Stimulated activated naive CD8-positive, alpha-beta T cell treated with anti-CD3 and anti-CD28 coated beads, Interleukin-15, Interleukin-2, amounts not matched to agents 100 ng/mL and 50 ng/mL, for 24 hours (primary cell): ENCODE measurements at regions not wholly inside any gene's neighbourhood (a gene's known extent, or its start where the extent isn't known, plus 50 kb on each side); places are given as distances from the start of the nearest gene placed in this dataset.

Source experiments
- H3K27ac Mint-ChIP-seq: one replicate; pipeline ENCODE4 v1.8.0; 2021; ENCODE audit warnings: mild to moderate bottlenecking, mixed read lengths
- H3K27me3 Mint-ChIP-seq: one replicate; pipeline ENCODE4 v1.8.0; 2021; ENCODE audit warnings: mixed read lengths
- H3K36me3 Mint-ChIP-seq: one replicate; pipeline ENCODE4 v1.8.0; 2021; ENCODE audit warnings: low read depth, mixed read lengths
- H3K4me1 Mint-ChIP-seq: one replicate; pipeline ENCODE4 v1.8.0; 2021; ENCODE audit warnings: low read depth, mixed read lengths
- H3K4me3 Mint-ChIP-seq: one replicate; pipeline ENCODE4 v1.8.0; 2021; ENCODE audit warnings: mild to moderate bottlenecking, mixed read lengths
- H3K9me3 Mint-ChIP-seq: one replicate; pipeline ENCODE4 v1.8.0; 2021; ENCODE audit warnings: mixed read lengths

- Mint-ChIP-seq H3K4me3 (no peak overlapping the region), H3K27me3 (peaks cover 6% of the 10 kb centered on the region), H3K9me3 (peaks cover 5% of the 10 kb centered on the region), H3K27ac (no peak overlapping the region), H3K36me3 (no peaks in the 10 kb centered on the region), H3K4me1 (no peaks in the 10 kb centered on the region)
These were observed 383.3 kb upstream of the KAZN start for GRCh38 chr1:14215151-14215550.

- Mint-ChIP-seq H3K4me1 (no peaks in the 10 kb centered on the region), H3K27me3 (peaks cover 9% of the 10 kb centered on the region), H3K36me3 (no peaks in the 10 kb centered on the region), H3K4me3 (no peak overlapping the region), H3K9me3 (peaks cover 5% of the 10 kb centered on the region), H3K27ac (no peak overlapping the region)
These were observed 381.1 kb upstream of the KAZN start for GRCh38 chr1:14217384-14217783.

- peaks cover 14% of the 10 kb centered on the region for H3K27me3 Mint-ChIP-seq
- no peaks in the 10 kb centered on the region for H3K4me1 Mint-ChIP-seq
- H3K4me3 Mint-ChIP-seq: no peak overlapping the region
- H3K27ac Mint-ChIP-seq: no peak overlapping the region
- no peaks in the 10 kb centered on the region for H3K36me3 Mint-ChIP-seq
- H3K9me3 Mint-ChIP-seq: peaks cover 5% of the 10 kb centered on the region
These were observed 378.2 kb upstream of the KAZN start for GRCh38 chr1:14220324-14220723.

GRCh38 chr1:14220811-14221210 is 377.7 kb upstream of the KAZN start:
- no peaks in the 10 kb centered on the region for H3K4me1 Mint-ChIP-seq
- peaks cover 5% of the 10 kb centered on the region for H3K9me3 Mint-ChIP-seq
- H3K4me3 Mint-ChIP-seq: no peak overlapping the region
- H3K27ac Mint-ChIP-seq: no peak overlapping the region
- H3K36me3 Mint-ChIP-seq: no peaks in the 10 kb centered on the region
- H3K27me3 Mint-ChIP-seq: peaks cover 14% of the 10 kb centered on the region

- Mint-ChIP-seq H3K9me3 (no peaks in the 10 kb centered on the region), H3K4me1 (no peaks in the 10 kb centered on the region), H3K36me3 (no peaks in the 10 kb centered on the region), H3K27me3 (peaks cover 14% of the 10 kb centered on the region), H3K4me3 (no peak overlapping the region), H3K27ac (no peak overlapping the region)
These were observed 376.4 kb upstream of the KAZN start for GRCh38 chr1:14222086-14222485.

GRCh38 chr1:14228677-14229076 is 369.8 kb upstream of the KAZN start:
- H3K27me3 Mint-ChIP-seq: peaks cover 14% of the 10 kb centered on the region

GRCh38 chr1:14233510-14233909 is 365.0 kb upstream of the KAZN start:
- H3K27ac Mint-ChIP-seq: no peak overlapping the region

More at GRCh38 chr1:14228677-14229076, 369.8 kb upstream of the KAZN start:
- H3K27ac Mint-ChIP-seq: no peak overlapping the region
- no peak overlapping the region for H3K4me3 Mint-ChIP-seq
- no peaks in the 10 kb centered on the region for H3K36me3 Mint-ChIP-seq
- H3K4me1 Mint-ChIP-seq: no peaks in the 10 kb centered on the region
- H3K9me3 Mint-ChIP-seq: no peaks in the 10 kb centered on the region

GRCh38 chr1:14236097-14236496 is 362.4 kb upstream of the KAZN start:
- no peak overlapping the region for H3K4me3 Mint-ChIP-seq
- no peaks in the 10 kb centered on the region for H3K9me3 Mint-ChIP-seq
- no peaks in the 10 kb centered on the region for H3K36me3 Mint-ChIP-seq
- H3K4me1 Mint-ChIP-seq: no peaks in the 10 kb centered on the region
- no peak overlapping the region for H3K27ac Mint-ChIP-seq
- H3K27me3 Mint-ChIP-seq: peaks cover 9% of the 10 kb centered on the region

More at GRCh38 chr1:14233510-14233909, 365.0 kb upstream of the KAZN start:
- no peaks in the 10 kb centered on the region for H3K9me3 Mint-ChIP-seq
- H3K27me3 Mint-ChIP-seq: peaks cover 12% of the 10 kb centered on the region
- H3K4me3 Mint-ChIP-seq: no peak overlapping the region
- H3K36me3 Mint-ChIP-seq: no peaks in the 10 kb centered on the region
- H3K4me1 Mint-ChIP-seq: no peaks in the 10 kb centered on the region

- H3K36me3 Mint-ChIP-seq: no peaks in the 10 kb centered on the region
- H3K9me3 Mint-ChIP-seq: no peaks in the 10 kb centered on the region
- H3K4me3 Mint-ChIP-seq: no peak overlapping the region
- H3K27me3 Mint-ChIP-seq: peaks cover 3% of the 10 kb centered on the region
- no peak overlapping the region for H3K27ac Mint-ChIP-seq
- no peaks in the 10 kb centered on the region for H3K4me1 Mint-ChIP-seq
These were observed 359.8 kb upstream of the KAZN start for GRCh38 chr1:14238472-14239307.

GRCh38 chr1:14240265-14240664 is 358.2 kb upstream of the KAZN start:
- Mint-ChIP-seq H3K9me3 (no peaks in the 10 kb centered on the region), H3K4me1 (no peaks in the 10 kb centered on the region), H3K36me3 (no peaks in the 10 kb centered on the region), H3K27ac (no peak overlapping the region), H3K4me3 (no peak overlapping the region), H3K27me3 (no peaks in the 10 kb centered on the region)

GRCh38 chr1:14242123-14242522 is 356.4 kb upstream of the KAZN start:
- H3K36me3 Mint-ChIP-seq: no peaks in the 10 kb centered on the region

GRCh38 chr1:14242870-14243269 is 355.6 kb upstream of the KAZN start:
- no peaks in the 10 kb centered on the region for H3K36me3 Mint-ChIP-seq
- H3K27me3 Mint-ChIP-seq: no peaks in the 10 kb centered on the region
- H3K9me3 Mint-ChIP-seq: no peaks in the 10 kb centered on the region
- no peaks in the 10 kb centered on the region for H3K4me1 Mint-ChIP-seq
- H3K4me3 Mint-ChIP-seq: no peak overlapping the region
- no peak overlapping the region for H3K27ac Mint-ChIP-seq

More at GRCh38 chr1:14242123-14242522, 356.4 kb upstream of the KAZN start:
- no peaks in the 10 kb centered on the region for H3K4me1 Mint-ChIP-seq
- H3K27me3 Mint-ChIP-seq: no peaks in the 10 kb centered on the region
- H3K27ac Mint-ChIP-seq: no peak overlapping the region
- no peaks in the 10 kb centered on the region for H3K9me3 Mint-ChIP-seq
- H3K4me3 Mint-ChIP-seq: no peak overlapping the region

GRCh38 chr1:14245954-14246353 is 352.5 kb upstream of the KAZN start:
- Mint-ChIP-seq H3K36me3 (no peaks in the 10 kb centered on the region), H3K27me3 (no peaks in the 10 kb centered on the region), H3K27ac (no peak overlapping the region), H3K9me3 (no peaks in the 10 kb centered on the region), H3K4me3 (no peak overlapping the region), H3K4me1 (no peaks in the 10 kb centered on the region)

- no peak overlapping the region for H3K27ac Mint-ChIP-seq
These were observed 352.0 kb upstream of the KAZN start for GRCh38 chr1:14246471-14246870.

GRCh38 chr1:14247666-14248065 is 350.8 kb upstream of the KAZN start:
- Mint-ChIP-seq H3K27ac (no peak overlapping the region), H3K4me3 (no peak overlapping the region), H3K27me3 (no peaks in the 10 kb centered on the region)

More at GRCh38 chr1:14246471-14246870, 352.0 kb upstream of the KAZN start:
- H3K4me3 Mint-ChIP-seq: no peak overlapping the region
- no peaks in the 10 kb centered on the region for H3K4me1 Mint-ChIP-seq
- no peaks in the 10 kb centered on the region for H3K27me3 Mint-ChIP-seq
- H3K36me3 Mint-ChIP-seq: no peaks in the 10 kb centered on the region
- no peaks in the 10 kb centered on the region for H3K9me3 Mint-ChIP-seq

GRCh38 chr1:14251871-14252270 is 346.6 kb upstream of the KAZN start:
- Mint-ChIP-seq H3K9me3 (no peaks in the 10 kb centered on the region), H3K27ac (no peak overlapping the region), H3K27me3 (peaks cover 7% of the 10 kb centered on the region)

More at GRCh38 chr1:14247666-14248065, 350.8 kb upstream of the KAZN start:
- no peaks in the 10 kb centered on the region for H3K36me3 Mint-ChIP-seq
- no peaks in the 10 kb centered on the region for H3K9me3 Mint-ChIP-seq
- no peaks in the 10 kb centered on the region for H3K4me1 Mint-ChIP-seq

More at GRCh38 chr1:14251871-14252270, 346.6 kb upstream of the KAZN start:
- Mint-ChIP-seq H3K4me1 (no peaks in the 10 kb centered on the region), H3K4me3 (no peak overlapping the region), H3K36me3 (no peaks in the 10 kb centered on the region)
